NCI-H128 (cell line): ENCODE measurements at regions not wholly inside any gene's neighbourhood (a gene's known extent, or its start where the extent isn't known, plus 50 kb on each side); places are given as distances from the start of the nearest gene placed in this dataset.

Experiments
- DNase-seq: peaks from one replicate; lab custom pipeline; 2025; ENCODE audit not compliant: unreplicated experiment; lab: John Stamatoyannopoulos, UW

GRCh38 chr22:47291565-47292495, 529.4 kb downstream of the TBC1D22A start:
- no peak for DNase-seq

DNA sequence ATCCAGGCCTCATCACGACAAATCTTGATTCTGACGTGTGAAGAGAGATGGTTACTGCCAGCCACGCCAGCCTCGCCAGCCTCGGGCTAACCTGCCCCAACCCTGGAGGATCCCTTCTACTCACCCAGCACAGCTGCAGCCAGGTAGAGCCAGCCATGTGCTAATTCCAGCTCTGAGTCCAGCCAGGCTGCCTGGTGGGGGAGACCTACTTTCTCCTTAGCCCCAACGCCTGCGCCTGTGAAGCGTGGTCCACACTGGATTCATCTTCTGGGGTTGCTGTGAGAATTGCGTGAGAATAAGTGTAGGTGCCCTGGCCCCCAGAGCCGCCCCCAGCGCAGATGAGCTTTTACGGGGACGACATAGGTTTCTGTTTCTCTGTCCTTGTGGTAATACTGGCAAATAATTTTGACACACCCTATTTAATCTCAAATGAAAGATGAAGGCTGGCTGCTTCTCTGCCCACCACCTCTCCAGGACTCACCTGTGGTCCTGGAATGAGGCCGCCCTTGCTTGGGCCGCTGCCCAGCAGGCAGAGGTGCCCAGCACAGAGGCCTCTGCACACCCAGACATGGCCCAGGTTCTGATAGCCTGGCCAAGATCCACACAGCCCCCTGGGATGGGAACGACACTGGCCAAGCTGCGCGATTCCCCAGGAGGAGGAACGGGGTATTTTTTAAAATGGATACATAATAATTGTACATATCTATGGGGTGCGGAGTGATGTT, 528.4 kb downstream of the TBC1D22A start:
- no peak for DNase-seq

GRCh38 chr22:47289336-47289985, 527.0 kb downstream of the TBC1D22A start:
- DNase-seq: no peak

DNA sequence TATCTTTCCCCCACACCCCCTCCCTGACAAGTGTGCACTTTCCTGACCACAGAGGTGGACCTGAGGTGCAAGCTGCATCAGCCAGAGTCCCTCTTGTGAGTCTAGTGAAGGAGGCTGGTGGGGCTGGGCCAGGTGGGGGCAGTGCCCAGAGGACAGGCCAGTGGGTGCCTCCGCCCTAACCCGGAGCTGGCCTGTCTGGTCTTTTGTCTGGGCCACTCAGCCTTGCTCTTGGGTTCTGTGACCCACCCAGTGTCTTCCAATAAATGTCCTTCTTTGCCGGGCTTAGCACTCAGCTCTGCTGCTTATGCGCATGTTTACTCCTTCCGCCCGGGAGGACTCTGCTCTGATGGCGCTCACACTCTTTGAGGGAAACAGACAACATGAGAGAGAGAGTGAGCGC, 526.2 kb downstream of the TBC1D22A start:
- DNase-seq: no peak

DNA sequence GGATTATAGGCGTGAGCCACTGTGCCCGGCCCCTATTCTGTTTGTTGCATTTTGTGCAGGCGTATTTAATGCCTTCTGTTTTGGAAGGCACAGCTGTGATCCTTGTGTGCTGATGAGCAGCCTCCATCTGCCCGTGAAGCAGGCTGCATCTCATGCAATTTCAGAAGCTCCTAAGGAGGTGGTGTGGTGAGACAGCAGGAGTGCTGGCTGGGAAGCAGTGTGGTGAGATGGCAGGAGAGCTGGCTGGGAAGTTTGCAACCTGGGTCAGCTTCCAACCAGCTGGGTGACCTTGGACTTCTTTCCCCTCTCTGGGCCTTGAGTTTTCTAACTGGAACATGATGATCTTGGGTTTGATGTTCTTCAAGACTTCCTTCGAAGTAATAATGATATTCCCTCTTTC, 525.1 kb downstream of the TBC1D22A start:
- no peak for DNase-seq

GRCh38 chr22:47286590-47286989, 524.1 kb downstream of the TBC1D22A start:
- DNase-seq: no peak

- DNase-seq: no peak
These were observed 523.5 kb downstream of the TBC1D22A start for GRCh38 chr22:47285981-47286380.

DNA sequence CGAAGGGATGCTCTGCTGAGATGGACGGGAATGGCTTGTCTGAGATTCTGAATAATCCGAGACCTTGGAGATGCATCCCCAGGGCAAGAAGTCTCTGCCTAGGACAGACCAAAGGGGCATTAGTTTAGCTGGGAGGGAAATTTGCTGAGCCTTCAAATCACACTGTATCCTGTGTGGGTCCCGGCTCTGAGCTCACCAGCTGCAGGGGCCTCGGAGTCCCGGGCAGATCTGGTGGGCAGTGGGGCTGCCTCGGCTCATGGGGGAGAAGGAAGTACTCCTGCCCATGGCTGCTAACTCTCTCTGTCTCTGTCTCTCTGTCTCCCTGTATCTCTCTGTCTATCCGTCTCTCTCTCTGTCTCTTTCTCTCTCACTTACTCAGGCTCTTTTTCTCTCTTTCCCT, 522.4 kb downstream of the TBC1D22A start:
- DNase-seq: no peak

DNA sequence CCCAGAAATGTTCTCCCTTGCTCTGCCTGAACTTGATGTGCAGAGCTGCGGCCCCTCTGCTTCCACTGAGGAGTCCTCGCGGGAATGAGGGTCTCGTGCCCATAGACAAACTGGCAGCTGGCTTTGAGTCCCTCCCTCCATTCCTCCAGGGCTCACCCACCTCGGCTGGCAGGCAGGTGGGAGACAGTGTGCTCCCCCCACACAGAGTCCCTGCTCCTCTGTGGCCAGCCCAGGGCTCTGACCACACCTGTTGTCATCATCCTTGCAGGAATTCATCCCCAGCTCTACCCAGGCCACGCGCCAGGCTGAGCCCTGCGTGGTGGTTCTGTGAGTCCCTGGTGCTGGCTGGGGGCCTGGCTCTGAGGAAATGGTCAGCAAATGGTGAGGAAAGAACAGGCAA, 521.9 kb downstream of the TBC1D22A start:
- no peak for DNase-seq

GRCh38 chr22:47283616-47284270, 521.3 kb downstream of the TBC1D22A start:
- no peak for DNase-seq

GRCh38 chr22:47282851-47283250, 520.4 kb downstream of the TBC1D22A start:
- no peak for DNase-seq

GRCh38 chr22:47282366-47282765, 519.9 kb downstream of the TBC1D22A start:
- no peak for DNase-seq

DNA sequence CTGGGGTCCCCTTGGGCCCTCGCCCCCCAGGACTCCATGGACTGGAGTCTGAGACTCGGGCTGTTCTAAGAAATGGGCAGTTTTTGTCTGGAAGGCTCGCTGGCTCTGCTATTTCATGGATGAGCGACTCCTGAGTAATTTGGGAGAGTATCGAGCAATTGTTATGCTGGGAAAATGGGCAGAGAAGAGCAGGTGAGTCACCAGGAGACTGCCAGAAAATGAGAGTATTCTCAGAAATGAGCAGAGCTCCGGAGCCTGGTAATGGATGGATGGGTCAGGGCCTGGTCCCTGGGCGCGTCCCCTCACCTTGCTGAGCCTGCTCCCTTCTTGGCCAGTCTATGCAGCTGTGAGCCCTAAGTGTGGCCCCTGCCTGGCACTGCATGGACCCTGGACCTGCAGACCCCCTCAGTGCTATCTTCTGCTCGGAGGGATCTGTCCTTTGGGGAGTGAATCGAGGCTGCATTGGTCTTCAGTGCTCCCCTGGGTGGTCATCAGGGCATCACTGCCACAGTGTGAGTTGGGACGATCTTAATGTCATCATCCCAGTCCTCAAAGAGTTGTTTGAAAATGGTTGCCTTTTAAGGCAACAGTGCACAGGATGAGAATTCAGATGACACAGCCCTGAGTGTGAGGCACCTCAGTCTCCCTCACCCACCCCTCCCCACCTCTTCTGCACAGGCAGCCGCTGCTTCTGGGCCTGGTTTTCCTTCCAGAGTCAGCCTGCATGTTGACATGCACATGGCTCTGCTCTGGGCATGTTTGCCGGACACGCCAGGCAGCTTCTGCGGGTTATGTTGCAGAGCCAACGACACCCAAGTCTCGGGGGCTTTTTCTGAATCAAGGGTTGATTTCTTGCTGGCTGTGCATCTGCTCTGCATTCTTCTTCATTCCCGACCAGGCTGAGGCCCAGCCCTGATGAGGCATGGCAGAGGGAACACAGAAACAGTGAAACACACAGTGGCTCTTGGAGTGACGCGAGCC, 519.0 kb downstream of the TBC1D22A start:
- DNase-seq: no peak

GRCh38 chr22:47280301-47280700, 517.9 kb downstream of the TBC1D22A start:
- DNase-seq: no peak

- no peak for DNase-seq
These were observed 517.3 kb downstream of the TBC1D22A start for GRCh38 chr22:47279746-47280145.

- DNase-seq: no peak
These were observed 516.9 kb downstream of the TBC1D22A start for GRCh38 chr22:47279337-47279736.

DNA sequence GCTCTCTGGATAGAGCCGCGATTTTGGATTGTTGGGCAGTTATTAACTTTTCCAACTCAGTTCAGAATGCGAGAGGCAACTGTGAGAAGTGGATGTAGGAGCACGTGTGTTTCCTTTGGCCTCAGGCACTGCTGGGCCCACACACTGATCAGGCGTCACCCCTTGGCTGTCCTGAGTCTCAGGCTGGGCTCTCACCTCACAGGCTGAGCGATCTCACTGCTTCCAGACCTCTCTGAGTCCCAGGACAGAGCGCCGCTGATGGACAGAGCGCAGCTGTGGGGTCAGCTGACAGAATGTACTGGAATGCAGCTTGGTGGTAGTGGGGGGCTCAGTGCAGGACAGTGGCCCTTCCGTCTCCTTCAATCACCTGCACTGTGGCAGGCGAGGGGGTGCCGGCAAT, 516.2 kb downstream of the TBC1D22A start:
- DNase-seq: no peak

DNA sequence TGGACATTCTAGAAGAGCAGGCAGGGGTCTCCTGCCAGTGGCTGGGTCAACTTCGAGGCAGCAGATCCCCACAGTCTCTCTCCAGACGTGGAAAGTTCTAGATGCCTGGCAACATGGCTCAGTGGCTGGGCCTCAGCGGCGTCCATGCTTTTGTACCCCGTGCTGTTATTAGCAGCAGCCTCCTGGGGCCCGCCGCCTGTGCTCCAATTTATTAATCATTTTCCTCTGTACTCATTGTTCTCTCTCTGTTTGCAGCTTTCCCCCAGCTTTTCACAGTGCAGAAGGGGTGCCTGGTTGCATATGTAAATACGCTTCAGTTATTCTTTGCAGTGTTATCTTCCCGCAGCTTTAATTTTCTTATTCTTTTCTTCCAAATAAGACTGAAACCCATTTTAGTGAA, 515.1 kb downstream of the TBC1D22A start:
- no peak for DNase-seq

- DNase-seq: no peak
These were observed 514.5 kb downstream of the TBC1D22A start for GRCh38 chr22:47276991-47277390.

GRCh38 chr22:47276450-47276820, 514.0 kb downstream of the TBC1D22A start:
- DNase-seq: no peak
